Cardiac muscle cell (in vitro differentiated cells and primary cell): ENCODE measurements at regions not wholly inside any gene's neighbourhood (a gene's known extent, or its start where the extent isn't known, plus 50 kb on each side); places are given as distances from the start of the nearest gene placed in this dataset.

Source experiments
- DNase-seq, 2 donors: peaks; one replicate each; pipeline versions ENCODE4 v3.0.0 to v3.0.0-alpha.2; 2010 to 2017; ENCODE audit warnings: low read depth in 1 of 2, low spot score in 1 of 2
- H3K27ac ChIP-seq: fragments of 200-600 bp; sonication (generic); 2 replicates; pipeline ENCODE4 v1.5.1; 2016
- H3K27me3 ChIP-seq: fragments of 200-600 bp; sonication (generic); 2 replicates; pipeline ENCODE4 v1.6.0; 2016; ENCODE audit warnings: control low read depth
- H3K36me3 ChIP-seq: fragments of 200-600 bp; sonication (generic); 2 replicates; pipeline ENCODE4 v1.5.1; 2016; ENCODE audit warnings: control low read depth
- H3K4me1 ChIP-seq: fragments of 200-600 bp; sonication (generic); 2 replicates; pipeline ENCODE4 v1.8.1; 2017; ENCODE audit warnings: low read depth, mild to moderate bottlenecking, mixed run types
- H3K4me3 ChIP-seq: fragments of 200-600 bp; sonication (generic); 2 replicates; pipeline ENCODE4 v1.5.1; 2016; ENCODE audit warnings: mild to moderate bottlenecking
- H3K9me3 ChIP-seq: fragments of 200-600 bp; sonication (generic); 2 replicates; pipeline ENCODE4 v1.5.1; 2017; ENCODE audit warnings: low read depth, mild to moderate bottlenecking, control low read depth
- CTCF ChIP-seq: IDR thresholded peaks from 2 replicates; pipeline ENCODE4 v1.5.1; 2012; ENCODE audit warnings: low read depth, mild to moderate bottlenecking, low read length

- no peak overlapping the region for H3K27ac ChIP-seq
- H3K4me1 ChIP-seq = no peaks in the 10 kb centered on the region
- peaks cover 5% of the 10 kb centered on the region for H3K27me3 ChIP-seq
- DNase-seq = peak in 1 of 2 donors; percentile 1
- no peaks in the 10 kb centered on the region for H3K36me3 ChIP-seq
- H3K9me3 ChIP-seq = no peaks in the 10 kb centered on the region
- no peak overlapping the region for H3K4me3 ChIP-seq
- no peak for TF ChIP-seq CTCF
Observed at GRCh38 chr3:124201786-124202185, 209.9 kb upstream of the ROPN1 start.

GRCh38 chr3:124202754-124203153 is 210.8 kb upstream of the ROPN1 start:
- Histone ChIP-seq H3K36me3 (no peaks in the 10 kb centered on the region), H3K27me3 (peaks cover 5% of the 10 kb centered on the region), H3K27ac (no peak overlapping the region), H3K4me1 (no peaks in the 10 kb centered on the region), H3K4me3 (no peak overlapping the region), H3K9me3 (no peaks in the 10 kb centered on the region)
- TF ChIP-seq CTCF = no peak
- DNase-seq = peak; percentile 20 to 55

- Histone ChIP-seq H3K9me3 (no peaks in the 10 kb centered on the region), H3K27ac (no peak overlapping the region), H3K36me3 (no peaks in the 10 kb centered on the region), H3K4me3 (no peak overlapping the region), H3K27me3 (peaks cover 5% of the 10 kb centered on the region), H3K4me1 (no peaks in the 10 kb centered on the region)
- no peak for DNase-seq
- no peak for TF ChIP-seq CTCF
Observed at GRCh38 chr3:124203292-124203691, 211.4 kb upstream of the ROPN1 start.

GRCh38 chr3:124206225-124207055 is 214.5 kb upstream of the ROPN1 start:
- no peaks in the 10 kb centered on the region for H3K4me1 ChIP-seq
- H3K36me3 ChIP-seq = no peaks in the 10 kb centered on the region
- H3K4me3 ChIP-seq = no peak overlapping the region
- no peaks in the 10 kb centered on the region for H3K9me3 ChIP-seq
- no peak for DNase-seq
- no peak for TF ChIP-seq CTCF
- H3K27me3 ChIP-seq = no peaks in the 10 kb centered on the region
- H3K27ac ChIP-seq = no peak overlapping the region

- H3K27ac ChIP-seq = no peak overlapping the region
- no peaks in the 10 kb centered on the region for H3K36me3 ChIP-seq
- no peak for TF ChIP-seq CTCF
- H3K9me3 ChIP-seq = no peaks in the 10 kb centered on the region
- no peak for DNase-seq
- H3K4me1 ChIP-seq = no peaks in the 10 kb centered on the region
- no peak overlapping the region for H3K4me3 ChIP-seq
- no peaks in the 10 kb centered on the region for H3K27me3 ChIP-seq
Observed at GRCh38 chr3:124207077-124207476, 215.2 kb upstream of the ROPN1 start.
